Naive B cell (primary cell): ENCODE measurements at regions not wholly inside any gene's neighbourhood (a gene's known extent, or its start where the extent isn't known, plus 50 kb on each side); places are given as distances from the start of the nearest gene placed in this dataset.
"Not testable (repeated sequence)": the region's sequence is repeated elsewhere in the genome, so short reads cannot be mapped to it uniquely, and the experiment has no call there.

Source experiments
- ATAC-seq, 2 donors: fragments of 150-1000 bp; cut with Tn5 transposase; 2 replicates each; pipeline ENCODE4 v1.10.0; 2021; ENCODE audit warnings: low read depth in 2 of 2, mild to moderate bottlenecking in 2 of 2, moderate library complexity in 2 of 2
- DNase-seq: peaks from one replicate; pipeline ENCODE4 v3.0.0; 2022
- H3K27ac Mint-ChIP-seq, 6 donors: one replicate each; pipeline ENCODE4 v1.8.0; 2020 to 2022; ENCODE audit warnings: mild to moderate bottlenecking in 6 of 6, mixed read lengths in 6 of 6, moderate library complexity in 5 of 6, inconsistent platforms in 2 of 6
- H3K27me3 Mint-ChIP-seq, 3 donors: one replicate each; pipeline ENCODE4 v1.8.0; 2021 to 2022; ENCODE audit warnings: mixed read lengths in 3 of 3, mild to moderate bottlenecking in 1 of 3
- H3K36me3 Mint-ChIP-seq, 2 donors: one replicate each; pipeline ENCODE4 v1.8.0; 2020 to 2022; ENCODE audit warnings: mixed read lengths in 2 of 2, inconsistent platforms in 1 of 2, mild to moderate bottlenecking in 1 of 2
- H3K4me1 Mint-ChIP-seq, 3 donors: one replicate each; pipeline ENCODE4 v1.8.0; 2020 to 2022; ENCODE audit warnings: mixed read lengths in 3 of 3, inconsistent platforms in 1 of 3, mild to moderate bottlenecking in 1 of 3, moderate library complexity in 1 of 3
- H3K4me3 Mint-ChIP-seq, 8 donors: one replicate each; pipeline ENCODE4 v1.8.0; 2020 to 2022; ENCODE audit warnings: mild to moderate bottlenecking in 8 of 8, mixed read lengths in 8 of 8, moderate library complexity in 8 of 8, inconsistent platforms in 2 of 8
- H3K9me3 Mint-ChIP-seq, 7 donors: one replicate each; pipeline ENCODE4 v1.8.0; 2020 to 2022; ENCODE audit warnings: mixed read lengths in 7 of 7, mild to moderate bottlenecking in 5 of 7, inconsistent platforms in 2 of 7, moderate library complexity in 1 of 7

- Mint-ChIP-seq H3K27me3 (no peaks in the 10 kb centered on the region), H3K36me3 (peaks cover 0 to 4% of the 10 kb centered on the region in 2 donors), H3K4me1 (no peaks in the 10 kb centered on the region), H3K27ac (no peak overlapping the region), H3K9me3 (peaks cover 2 to 15% (median 9%) of the 10 kb centered on the region in 7 donors), H3K4me3 (no peak overlapping the region)
- DNase-seq = no peak
- no peak for ATAC-seq
These were observed 81.6 kb upstream of the CSNK1A1L start for GRCh38 chr13:37187105-37187504.

GRCh38 chr13:37181620-37182019 lies 76.2 kb upstream of the CSNK1A1L start:
- H3K27ac Mint-ChIP-seq = no peak overlapping the region
- ATAC-seq (no peak), DNase-seq (no peak)
- no peaks in the 10 kb centered on the region for H3K4me1 Mint-ChIP-seq
- H3K27me3 Mint-ChIP-seq = no peaks in the 10 kb centered on the region
- no peak overlapping the region for H3K4me3 Mint-ChIP-seq
- peaks cover 0 to 7% (median 2%) of the 10 kb centered on the region in 7 donors for H3K9me3 Mint-ChIP-seq
- H3K36me3 Mint-ChIP-seq = no peaks in the 10 kb centered on the region

GRCh38 chr13:37179645-37180044 lies 74.2 kb upstream of the CSNK1A1L start:
- peaks cover 0 to 4% (median 0%) of the 10 kb centered on the region in 7 donors for H3K9me3 Mint-ChIP-seq
- no peaks in the 10 kb centered on the region for H3K4me1 Mint-ChIP-seq
- DNase-seq = no peak
- no peak for ATAC-seq
- H3K27me3 Mint-ChIP-seq = no peaks in the 10 kb centered on the region
- no peak overlapping the region for H3K27ac Mint-ChIP-seq
- H3K4me3 Mint-ChIP-seq = no peak overlapping the region
- H3K36me3 Mint-ChIP-seq = no peaks in the 10 kb centered on the region

GRCh38 chr13:37177125-37177524 lies 71.7 kb upstream of the CSNK1A1L start:
- Mint-ChIP-seq H3K4me3 (no peak overlapping the region), H3K36me3 (no peaks in the 10 kb centered on the region), H3K9me3 (peaks cover 0 to 4% (median 0%) of the 10 kb centered on the region in 7 donors), H3K27me3 (no peaks in the 10 kb centered on the region), H3K27ac (no peak overlapping the region), H3K4me1 (no peaks in the 10 kb centered on the region)
- DNase-seq (no peak), ATAC-seq (no peak)

- H3K36me3 Mint-ChIP-seq = no peaks in the 10 kb centered on the region
- peaks cover 0 to 4% (median 0%) of the 10 kb centered on the region in 7 donors for H3K9me3 Mint-ChIP-seq
- H3K27ac Mint-ChIP-seq = no peak overlapping the region
- ATAC-seq (no peak), DNase-seq (no peak)
- H3K27me3 Mint-ChIP-seq = no peaks in the 10 kb centered on the region
- H3K4me1 Mint-ChIP-seq = no peaks in the 10 kb centered on the region
- no peak overlapping the region for H3K4me3 Mint-ChIP-seq
These were observed 70.5 kb upstream of the CSNK1A1L start for GRCh38 chr13:37175996-37176395.

- DNase-seq = no peak
- no peak overlapping the region for H3K27ac Mint-ChIP-seq
- no peaks in the 10 kb centered on the region for H3K4me1 Mint-ChIP-seq
- no peaks in the 10 kb centered on the region for H3K27me3 Mint-ChIP-seq
- H3K9me3 Mint-ChIP-seq = no peaks in the 10 kb centered on the region
- no peak for ATAC-seq
- no peak overlapping the region for H3K4me3 Mint-ChIP-seq
- no peaks in the 10 kb centered on the region for H3K36me3 Mint-ChIP-seq
These were observed 67.8 kb upstream of the CSNK1A1L start for GRCh38 chr13:37173214-37173613.

GRCh38 chr13:37172226-37172625 lies 66.8 kb upstream of the CSNK1A1L start:
- H3K4me1 Mint-ChIP-seq, H3K4me3 Mint-ChIP-seq, H3K27me3 Mint-ChIP-seq, H3K27ac Mint-ChIP-seq, H3K36me3 Mint-ChIP-seq, ATAC-seq, DNase-seq, H3K9me3 Mint-ChIP-seq: not testable (repeated sequence)

GRCh38 chr13:37168926-37169325 lies 63.5 kb upstream of the CSNK1A1L start:
- ATAC-seq = no peak
- Mint-ChIP-seq H3K27ac (no peak overlapping the region), H3K27me3 (peaks cover 0 to 5% (median 0%) of the 10 kb centered on the region in 3 donors), H3K4me3 (no peak overlapping the region), H3K36me3 (no peaks in the 10 kb centered on the region), H3K9me3 (peaks cover 0 to 6% (median 0%) of the 10 kb centered on the region in 7 donors), H3K4me1 (no peaks in the 10 kb centered on the region)
- no peak for DNase-seq

- no peaks in the 10 kb centered on the region for H3K4me1 Mint-ChIP-seq
- ATAC-seq = no peak
These were observed 62.7 kb upstream of the CSNK1A1L start for GRCh38 chr13:37168151-37168550.

GRCh38 chr13:37164635-37165034 lies 59.2 kb upstream of the CSNK1A1L start:
- H3K4me3 Mint-ChIP-seq = no peak overlapping the region
- H3K27ac Mint-ChIP-seq = no peak overlapping the region
- H3K27me3 Mint-ChIP-seq = peaks cover 0 to 5% (median 0%) of the 10 kb centered on the region in 3 donors
- no peaks in the 10 kb centered on the region for H3K4me1 Mint-ChIP-seq
- ATAC-seq (no peak), DNase-seq (no peak)
- no peaks in the 10 kb centered on the region for H3K36me3 Mint-ChIP-seq
- peaks cover 4 to 35% (median 13%) of the 10 kb centered on the region in 7 donors for H3K9me3 Mint-ChIP-seq

More at GRCh38 chr13:37168151-37168550, 62.7 kb upstream of the CSNK1A1L start:
- Mint-ChIP-seq H3K4me3 (no peak overlapping the region), H3K9me3 (peaks cover 0 to 6% (median 2%) of the 10 kb centered on the region in 7 donors), H3K27me3 (peaks cover 0 to 5% (median 0%) of the 10 kb centered on the region in 3 donors), H3K27ac (no peak overlapping the region), H3K36me3 (no peaks in the 10 kb centered on the region)
- no peak for DNase-seq

GRCh38 chr13:37163641-37164265 lies 58.3 kb upstream of the CSNK1A1L start:
- Mint-ChIP-seq H3K9me3 (peaks cover 7 to 43% (median 18%) of the 10 kb centered on the region in 7 donors), H3K27ac (no peak overlapping the region), H3K4me1 (no peaks in the 10 kb centered on the region), H3K4me3 (no peak overlapping the region), H3K36me3 (peaks cover 0 to 4% of the 10 kb centered on the region in 2 donors), H3K27me3 (peaks cover 0 to 5% (median 0%) of the 10 kb centered on the region in 3 donors)
- no peak for DNase-seq
- no peak for ATAC-seq

- Mint-ChIP-seq H3K27ac (no peak overlapping the region), H3K36me3 (peaks cover 8 to 10% of the 10 kb centered on the region in 2 donors), H3K9me3 (peaks cover 8 to 50% (median 20%) of the 10 kb centered on the region in 7 donors), H3K4me3 (no peak overlapping the region), H3K4me1 (no peaks in the 10 kb centered on the region), H3K27me3 (no peaks in the 10 kb centered on the region)
- DNase-seq (no peak), ATAC-seq (no peak)
These were observed 53.0 kb upstream of the CSNK1A1L start for GRCh38 chr13:37158481-37158880.

GRCh38 chr13:37155613-37156097 lies 50.2 kb upstream of the CSNK1A1L start:
- H3K27ac Mint-ChIP-seq, ATAC-seq, H3K36me3 Mint-ChIP-seq, H3K4me3 Mint-ChIP-seq, H3K27me3 Mint-ChIP-seq, DNase-seq, H3K4me1 Mint-ChIP-seq: not testable (repeated sequence)
- H3K9me3 Mint-ChIP-seq = peaks cover 8 to 27% (median 15%) of the 10 kb centered on the region in 7 donors
